CD4-positive, alpha-beta T cell treated with Interleukin-4 for 1 hour (primary cell): ENCODE measurements at regions not wholly inside any gene's neighbourhood (a gene's known extent, or its start where the extent isn't known, plus 50 kb on each side); places are given as distances from the start of the nearest gene placed in this dataset.
"Not testable (repeated sequence)": the region's sequence is repeated elsewhere in the genome, so short reads cannot be mapped to it uniquely, and the experiment has no call there.

Experiments
- DNase-seq, 2 donors: peaks; one replicate each; pipeline ENCODE4 v3.0.0-alpha.2; 2020 to 2022

DNA sequence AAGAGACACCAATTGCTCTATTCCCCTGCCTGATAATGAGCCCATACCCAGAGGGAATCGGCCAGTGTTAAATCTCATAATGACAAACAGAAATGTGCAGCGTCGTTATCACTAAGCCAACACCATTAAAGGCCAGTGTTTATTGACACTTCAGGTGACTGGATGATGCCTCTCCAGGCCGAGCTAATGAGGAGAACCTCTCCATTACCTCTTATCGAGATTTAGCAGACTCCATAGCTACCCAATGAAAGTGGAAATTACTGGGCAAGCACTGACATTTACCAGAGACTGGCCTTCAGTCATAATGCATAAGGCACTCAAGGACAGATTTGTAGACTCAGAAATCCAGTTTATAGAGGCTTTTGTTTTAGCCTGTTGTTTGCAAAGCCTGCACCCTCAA lies 669.5 kb downstream of the MAFB start:
- no peak for DNase-seq

DNA sequence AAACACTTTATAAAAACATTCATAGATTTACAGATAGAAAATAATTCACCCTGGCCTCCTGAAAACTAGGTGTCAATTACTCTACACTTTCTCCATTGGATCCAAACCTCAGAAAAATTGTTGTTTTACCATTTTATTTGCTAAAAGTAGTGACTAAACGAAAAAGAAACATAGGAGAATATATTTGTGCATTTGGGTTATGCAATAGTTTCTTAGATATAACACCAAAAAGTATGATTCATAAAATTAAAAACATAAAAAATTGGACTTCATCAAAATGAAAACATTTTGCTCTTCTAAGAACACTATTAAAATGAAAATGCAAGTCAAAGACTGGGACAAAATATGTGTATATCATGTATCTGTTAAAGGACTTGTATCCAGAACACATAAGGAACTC lies 671.3 kb downstream of the MAFB start:
- DNase-seq: no peak

DNA sequence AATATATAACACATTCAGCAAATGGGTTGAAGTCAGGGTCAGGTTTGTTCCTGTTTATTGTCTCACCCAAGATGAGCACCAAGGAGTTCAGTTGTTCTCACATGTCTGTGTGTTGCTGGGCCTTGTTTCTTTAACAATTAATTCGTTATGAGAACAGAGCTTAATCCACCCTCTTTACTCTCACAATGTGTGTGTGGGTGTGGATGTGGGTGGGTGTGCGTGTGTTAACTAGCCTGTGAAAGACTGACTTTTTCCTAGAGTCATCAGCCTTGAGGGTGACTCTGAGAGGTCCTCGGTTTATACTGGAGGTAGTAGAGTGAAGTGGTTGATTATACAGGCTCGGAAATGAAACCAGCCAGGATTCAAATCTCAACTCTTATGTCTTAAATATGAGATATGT lies 672.1 kb downstream of the MAFB start:
- DNase-seq: no peak

DNA sequence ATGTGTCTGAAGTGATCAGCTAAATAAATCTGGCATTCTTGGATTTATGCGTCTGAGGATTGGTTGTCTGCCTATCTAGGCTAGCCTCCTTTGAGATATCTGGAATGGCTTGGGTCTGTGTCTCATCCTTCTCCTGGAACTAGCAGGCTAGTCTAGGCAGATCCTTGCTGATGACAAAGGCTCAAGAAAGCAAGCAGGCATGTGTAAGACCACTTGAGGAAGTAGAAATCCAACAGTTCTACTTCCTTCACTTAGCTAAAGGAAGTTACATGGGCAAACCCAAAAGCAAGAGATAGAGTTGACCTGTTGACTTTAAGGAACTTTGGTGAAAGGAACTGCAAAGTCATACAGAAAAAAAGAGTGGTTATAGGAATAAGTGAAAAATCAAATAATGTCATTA lies 672.6 kb downstream of the MAFB start:
- DNase-seq: no peak

DNA sequence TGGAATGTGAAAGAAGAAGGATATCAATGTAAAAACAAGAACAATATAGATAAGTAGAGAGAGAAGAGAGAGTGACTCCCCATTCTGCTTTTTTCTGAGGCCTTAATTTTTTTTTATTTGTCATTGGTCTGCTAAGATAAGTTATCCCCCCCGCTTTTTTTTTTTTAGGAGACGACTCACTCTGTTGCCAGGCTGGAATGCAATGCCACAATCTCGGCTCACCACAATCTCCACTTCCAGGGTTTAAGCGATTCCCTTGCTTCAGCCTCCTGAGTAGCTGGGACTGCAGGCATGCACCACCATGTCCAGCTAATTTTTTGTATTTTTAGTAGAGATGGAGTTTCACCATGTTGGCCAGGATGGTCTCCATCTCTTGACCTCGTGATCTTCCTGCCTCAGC lies 677.0 kb downstream of the MAFB start:
- DNase-seq: not testable (repeated sequence)

DNA sequence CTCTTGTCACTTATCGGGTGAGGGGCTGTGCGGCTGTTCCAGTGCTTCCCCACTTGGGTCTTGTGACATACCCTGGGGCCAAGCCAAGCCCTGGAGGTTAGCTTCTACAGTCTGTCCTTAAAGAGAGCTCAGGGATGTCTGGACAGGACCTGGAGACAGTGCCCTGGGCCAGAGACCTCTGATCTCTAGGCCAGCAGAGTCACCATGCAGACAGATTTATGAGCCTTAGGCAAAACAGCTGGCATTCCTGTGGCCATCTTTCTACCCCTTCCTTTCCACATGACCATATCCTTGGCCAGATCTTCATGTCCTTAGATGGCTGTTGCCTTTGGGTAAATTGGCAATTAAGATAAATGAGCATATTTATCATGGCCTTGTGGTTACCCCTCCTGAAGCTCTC lies 678.6 kb downstream of the MAFB start:
- no peak for DNase-seq

DNA sequence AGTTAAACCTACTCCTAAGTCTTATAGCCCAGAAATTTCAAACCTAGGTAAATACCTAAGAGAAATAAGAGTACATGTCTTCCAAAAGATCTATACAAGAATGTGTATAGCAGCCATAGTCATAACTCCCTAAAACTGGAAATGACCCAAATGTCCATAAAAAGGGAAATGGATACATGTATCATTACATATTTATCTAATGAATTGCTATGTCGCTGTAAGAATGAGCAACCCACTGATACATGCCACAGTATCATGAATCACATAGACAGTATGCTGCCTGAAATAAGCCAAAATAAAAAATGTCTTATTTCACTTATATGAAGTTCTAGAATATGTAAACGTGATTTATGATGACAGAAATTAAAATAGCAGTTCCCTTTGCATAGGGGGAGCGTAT lies 679.5 kb downstream of the MAFB start:
- DNase-seq: no peak

DNA sequence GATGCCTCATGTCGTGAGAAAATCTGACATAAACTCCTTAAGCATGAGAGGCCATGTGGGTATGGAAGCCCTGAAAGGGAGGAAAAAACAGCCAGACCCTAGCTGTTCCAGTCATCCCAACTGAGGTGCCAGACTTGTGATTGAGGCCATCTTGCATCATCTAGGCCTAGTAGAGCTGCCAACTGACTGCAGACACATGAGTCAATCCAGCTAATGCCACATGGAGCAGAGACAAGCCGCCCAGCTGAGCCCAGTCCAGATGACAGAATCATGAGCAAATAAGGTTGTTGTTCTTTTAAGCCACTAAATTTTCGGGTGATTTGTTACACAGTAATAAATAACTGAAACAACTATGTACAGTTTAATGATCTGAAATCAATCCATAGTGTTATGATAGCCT lies 680.9 kb downstream of the MAFB start:
- DNase-seq: no peak

DNA sequence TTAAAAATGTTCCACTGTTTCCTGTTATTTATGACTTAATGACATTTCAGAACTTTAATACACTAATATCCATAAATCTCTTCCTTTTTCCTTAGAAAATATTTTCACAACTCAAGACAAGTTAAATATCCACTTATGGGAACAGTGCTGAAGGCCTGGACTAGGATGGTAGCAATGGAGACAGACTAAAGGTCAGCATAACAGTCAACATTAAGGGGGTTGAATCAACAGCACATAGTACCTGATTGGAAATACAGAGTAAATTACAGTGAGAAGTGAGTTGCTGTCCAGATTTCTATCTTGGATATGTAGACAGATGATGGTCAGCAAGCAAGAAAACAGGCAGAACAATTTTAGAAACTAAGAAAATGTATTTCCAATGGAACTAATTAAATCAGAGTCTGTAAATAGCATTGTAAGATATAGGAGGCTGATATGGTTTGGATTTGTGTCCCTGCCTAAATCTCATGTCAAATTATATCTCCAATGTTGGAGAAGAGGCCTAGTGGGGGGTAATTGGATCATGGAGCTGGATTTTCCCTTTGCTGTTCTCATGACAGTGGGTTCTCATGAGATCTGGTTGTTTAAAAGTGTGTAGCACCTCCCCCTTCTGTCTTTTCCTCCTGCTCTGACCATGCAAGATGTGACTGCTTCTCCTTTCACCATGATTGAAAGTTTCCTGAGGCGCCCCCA lies 682.7 kb downstream of the MAFB start:
- no peak for DNase-seq

DNA sequence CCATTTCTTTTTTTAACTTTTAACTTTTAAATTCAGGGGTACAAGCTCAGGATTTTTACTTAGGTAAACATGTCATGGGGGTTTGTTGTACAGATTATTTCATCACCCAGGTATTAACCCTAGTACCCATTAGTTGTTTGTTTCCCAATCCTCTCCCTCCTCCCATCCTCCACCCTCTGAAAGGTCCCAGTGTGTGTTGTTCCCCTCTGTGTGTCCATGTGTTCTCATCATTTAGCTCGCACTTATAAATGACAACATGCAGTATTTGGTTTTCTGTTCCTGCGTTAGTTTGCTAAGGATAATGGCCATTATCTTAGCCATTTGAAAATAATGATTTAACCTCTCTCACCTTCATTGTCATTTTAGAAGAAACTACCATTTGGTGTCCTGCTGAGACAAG lies 684.9 kb downstream of the MAFB start:
- not testable (repeated sequence) for DNase-seq

DNA sequence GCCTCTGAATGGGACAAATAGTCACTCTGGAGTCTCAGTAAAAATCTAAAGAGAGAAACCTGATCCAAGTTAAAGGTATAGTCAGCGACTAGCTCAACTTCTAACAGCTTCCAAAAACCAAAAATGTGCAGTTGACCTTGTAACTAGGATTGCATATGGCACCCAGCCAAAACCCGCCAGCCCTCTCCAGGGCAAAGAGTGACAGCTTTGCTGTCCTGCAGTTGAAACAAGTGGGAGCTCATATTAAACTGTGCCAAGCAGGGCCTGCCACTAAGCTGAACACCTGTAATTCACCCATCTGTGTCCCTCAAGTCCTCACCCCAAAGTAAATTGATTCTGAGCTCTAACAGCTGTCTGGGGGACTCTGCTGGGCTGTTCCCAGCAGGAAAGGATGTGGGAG lies 695.3 kb downstream of the MAFB start:
- DNase-seq: no peak

DNA sequence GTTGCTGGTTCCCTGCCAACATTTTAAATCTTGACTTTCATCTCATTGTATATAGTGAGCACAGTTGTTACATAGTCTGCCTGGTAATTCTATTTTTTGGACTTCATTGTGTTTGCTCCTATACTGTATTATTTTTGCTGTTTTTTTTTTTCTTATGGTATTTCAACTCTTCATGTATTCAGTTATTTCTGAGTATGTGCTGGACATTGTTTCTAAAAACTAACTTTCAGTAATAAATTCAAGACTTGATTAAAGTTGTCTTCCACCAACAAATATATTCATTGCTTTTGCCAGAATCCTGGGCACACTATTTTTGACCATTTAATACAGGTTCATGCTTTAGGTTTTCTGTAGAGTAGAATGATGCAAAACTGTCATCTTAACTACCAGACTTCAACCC lies 698.3 kb downstream of the MAFB start:
- no peak for DNase-seq

DNA sequence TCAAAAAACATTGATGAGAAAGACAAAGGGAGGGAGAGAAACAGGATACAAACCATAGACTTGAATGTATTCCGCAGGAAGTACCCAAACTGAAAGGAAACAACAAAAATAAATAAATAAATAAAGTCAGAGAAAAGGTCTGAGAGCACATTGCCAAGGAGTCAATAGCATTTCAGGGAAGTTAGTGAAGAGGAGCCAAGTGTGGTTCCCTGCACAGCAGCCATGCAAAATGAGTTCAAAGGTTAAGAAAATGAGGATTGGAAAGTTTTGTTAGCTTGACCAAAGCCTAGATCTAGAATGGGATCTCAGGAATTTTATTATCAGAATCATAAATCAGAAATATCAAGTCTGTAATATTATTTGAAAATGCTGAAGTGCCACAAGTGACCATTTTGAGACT lies 700.0 kb downstream of the MAFB start:
- DNase-seq: no peak

DNA sequence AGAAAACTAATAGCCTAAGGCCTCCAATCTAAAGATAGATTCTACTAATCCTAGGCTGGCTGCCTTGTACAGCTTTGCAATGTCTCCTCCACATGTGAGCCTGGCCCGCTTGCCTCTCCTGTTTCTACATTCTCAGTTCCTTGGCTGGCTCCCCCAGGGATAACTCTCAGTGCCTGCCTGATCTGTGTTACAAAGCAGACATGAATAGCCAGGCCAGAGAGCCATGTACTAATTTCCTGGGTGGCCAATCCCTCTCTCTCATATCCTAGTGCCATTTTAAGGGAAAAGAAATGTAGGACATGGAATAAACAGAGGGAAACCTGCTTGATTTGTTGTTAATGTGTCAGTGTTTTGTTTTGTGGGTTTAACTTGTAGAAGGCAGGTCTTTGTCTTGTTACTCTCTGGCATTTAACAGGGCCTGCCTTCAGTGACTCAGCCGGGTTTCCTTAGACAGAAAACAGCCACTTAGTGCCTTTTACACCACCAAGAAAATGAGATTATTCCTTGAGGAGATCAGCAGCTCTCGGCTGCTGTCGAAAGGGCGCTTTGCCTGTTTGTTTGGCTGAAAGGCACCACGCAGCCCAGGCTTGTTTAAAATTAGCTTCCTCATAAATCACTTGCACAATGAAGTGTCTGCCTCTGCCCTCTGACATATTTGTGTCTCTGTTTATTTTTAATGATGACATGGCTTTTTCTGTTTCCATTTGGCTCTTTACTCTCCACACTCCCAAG lies 702.7 kb downstream of the MAFB start:
- DNase-seq: no peak

DNA sequence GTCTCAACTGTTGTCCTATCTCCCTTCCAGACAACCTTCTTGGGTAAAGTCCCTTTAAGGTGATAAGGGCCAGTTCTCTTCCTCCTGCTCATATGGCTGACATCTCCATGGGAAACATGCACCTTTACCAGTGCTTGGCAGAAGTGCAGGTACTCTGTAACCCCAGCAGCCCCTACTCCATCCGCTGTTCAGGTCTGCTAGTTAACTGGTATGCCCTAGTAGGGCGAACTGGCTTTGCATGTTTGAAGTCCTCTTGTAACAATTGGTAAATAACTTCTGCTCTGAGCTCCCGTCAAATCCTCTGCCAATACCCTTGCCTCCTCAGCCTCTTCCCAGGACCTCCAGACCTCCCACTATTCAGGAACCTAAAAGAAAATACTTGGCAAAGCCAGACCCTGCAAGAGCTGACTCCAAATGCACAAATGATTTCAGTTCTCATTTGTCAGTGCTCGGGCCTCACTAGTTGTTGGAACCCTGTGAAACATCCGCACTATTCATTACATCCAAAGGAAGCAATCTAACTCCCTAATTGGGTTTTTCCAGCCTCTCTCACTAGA lies 703.7 kb downstream of the MAFB start:
- no peak for DNase-seq

DNA sequence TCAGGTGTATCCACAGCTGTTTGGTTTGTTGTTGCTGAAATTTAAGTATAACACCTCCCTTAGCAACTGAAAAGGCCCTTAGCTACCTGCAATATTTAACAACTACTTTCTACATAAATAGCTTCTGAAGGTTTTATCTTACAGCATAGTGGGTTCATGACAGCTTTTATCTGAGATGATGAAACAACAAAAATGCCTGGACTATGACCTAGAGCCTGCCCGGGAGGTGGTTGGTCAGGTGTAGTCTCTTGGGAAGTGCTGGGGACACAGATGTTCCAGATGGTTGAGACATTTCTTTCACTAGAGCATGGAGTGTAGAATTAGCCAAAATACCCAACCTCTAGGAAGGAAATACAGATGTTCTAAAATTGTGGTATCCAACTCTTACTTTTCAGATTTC lies 705.4 kb downstream of the MAFB start:
- no peak for DNase-seq

DNA sequence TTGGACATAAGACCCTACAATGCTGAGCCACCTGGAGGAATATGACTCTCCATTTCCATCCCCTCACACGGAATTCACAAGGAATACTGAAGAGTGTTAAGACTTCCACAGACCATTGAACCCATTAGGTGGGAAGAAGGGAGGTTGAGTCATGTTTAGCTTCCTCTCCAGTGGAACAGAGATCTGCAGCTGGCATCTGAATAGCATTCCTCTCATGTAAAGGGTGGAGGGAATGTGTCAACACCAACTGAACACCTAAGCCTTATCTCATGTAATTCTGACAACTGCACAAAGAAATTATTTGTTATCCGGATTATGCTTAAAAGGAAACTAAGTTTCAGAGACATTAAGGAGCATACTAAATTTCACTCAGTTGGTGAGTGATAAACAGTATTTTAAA lies 705.9 kb downstream of the MAFB start:
- DNase-seq: no peak

DNA sequence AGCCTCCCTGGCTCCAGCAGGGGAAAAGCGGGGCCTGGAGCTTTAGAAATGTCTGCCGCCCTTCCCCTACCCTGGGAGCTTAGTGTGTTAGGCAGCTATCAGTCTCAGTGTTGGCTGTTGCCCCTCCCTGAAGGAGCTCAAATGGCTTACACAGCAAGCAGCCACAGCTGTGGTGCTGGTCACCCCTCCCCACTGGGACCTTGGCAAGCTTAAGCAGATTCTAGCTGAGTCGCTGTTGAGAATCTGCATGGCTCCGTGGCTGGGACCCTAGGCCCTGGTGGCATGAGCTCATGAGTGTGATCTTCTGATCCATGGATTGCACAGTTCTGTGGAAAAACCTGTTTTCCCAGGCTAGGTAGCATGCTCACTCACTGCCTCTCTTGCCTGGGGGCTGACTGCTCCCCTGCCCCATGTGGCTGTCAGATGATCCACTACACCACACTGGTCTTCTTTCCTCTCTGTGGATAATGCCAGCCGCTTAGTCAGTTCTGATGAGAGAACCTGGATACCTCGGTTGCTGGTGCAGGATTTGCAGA lies 714.0 kb downstream of the MAFB start:
- no peak for DNase-seq

DNA sequence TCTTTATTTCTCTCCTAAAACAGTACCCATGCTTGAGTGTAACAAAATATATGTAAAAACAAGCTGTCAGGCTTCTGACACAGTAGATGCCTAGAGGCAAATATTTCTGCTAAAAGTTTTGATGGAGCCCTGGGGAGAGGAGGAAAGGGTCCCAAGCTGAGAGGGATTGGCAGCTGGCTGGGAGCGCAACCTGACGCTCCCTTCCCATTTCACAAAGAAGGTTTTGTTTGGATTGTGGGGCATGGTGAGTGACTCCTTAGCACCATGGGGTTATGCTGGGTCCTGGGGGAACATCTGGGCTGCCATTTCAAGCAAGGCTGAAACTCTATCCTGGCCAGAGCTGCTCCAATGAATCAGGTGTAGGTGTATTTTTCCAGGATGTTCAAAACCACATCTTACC lies 720.5 kb downstream of the MAFB start:
- no peak for DNase-seq

DNA sequence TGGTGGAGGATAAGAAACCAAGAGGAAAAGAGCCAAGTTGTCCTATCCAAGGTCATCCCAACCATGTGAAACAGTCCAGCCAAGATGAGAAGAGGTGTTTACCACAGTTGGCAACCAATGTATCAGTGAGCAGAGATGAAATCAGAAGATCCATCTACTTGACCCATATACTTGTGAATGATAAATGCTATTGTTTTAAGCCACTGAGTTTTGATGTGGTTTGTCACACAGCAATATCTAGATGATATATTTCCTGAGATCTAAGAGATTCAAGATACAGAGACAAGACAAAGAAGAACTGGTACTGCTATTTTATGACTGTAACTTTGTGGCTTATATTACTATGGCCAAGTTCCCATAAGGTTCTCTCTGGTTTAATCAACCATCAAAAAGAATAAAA lies 721.2 kb downstream of the MAFB start:
- DNase-seq: no peak

DNA sequence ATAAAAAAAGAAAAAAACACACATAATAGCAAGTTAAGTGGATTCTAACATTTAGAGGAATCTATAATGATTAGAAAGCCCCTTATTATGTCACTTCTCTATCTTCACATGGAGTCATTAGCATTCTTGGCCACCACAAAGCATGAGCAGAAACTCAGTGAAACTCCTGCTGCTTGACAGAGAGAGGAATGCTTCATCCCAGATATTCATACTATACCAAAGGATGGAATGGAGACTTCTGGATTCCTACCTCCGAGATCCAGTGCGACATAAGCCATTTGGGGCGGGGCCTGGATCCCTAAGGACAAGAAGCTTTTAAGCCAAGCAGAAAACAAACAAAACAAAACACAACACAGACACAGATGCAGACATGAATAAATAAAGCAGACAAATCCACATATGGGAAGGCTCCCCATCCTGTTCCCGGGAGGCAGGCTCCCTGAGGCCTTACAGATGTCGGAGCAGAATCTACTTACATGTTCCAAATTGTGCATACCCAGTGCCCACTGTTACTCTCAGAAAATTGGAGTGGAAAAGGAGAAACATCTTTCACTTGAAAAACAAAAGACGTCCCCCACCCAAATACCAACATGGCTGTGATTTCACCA lies 727.3 kb downstream of the MAFB start:
- no peak for DNase-seq

DNA sequence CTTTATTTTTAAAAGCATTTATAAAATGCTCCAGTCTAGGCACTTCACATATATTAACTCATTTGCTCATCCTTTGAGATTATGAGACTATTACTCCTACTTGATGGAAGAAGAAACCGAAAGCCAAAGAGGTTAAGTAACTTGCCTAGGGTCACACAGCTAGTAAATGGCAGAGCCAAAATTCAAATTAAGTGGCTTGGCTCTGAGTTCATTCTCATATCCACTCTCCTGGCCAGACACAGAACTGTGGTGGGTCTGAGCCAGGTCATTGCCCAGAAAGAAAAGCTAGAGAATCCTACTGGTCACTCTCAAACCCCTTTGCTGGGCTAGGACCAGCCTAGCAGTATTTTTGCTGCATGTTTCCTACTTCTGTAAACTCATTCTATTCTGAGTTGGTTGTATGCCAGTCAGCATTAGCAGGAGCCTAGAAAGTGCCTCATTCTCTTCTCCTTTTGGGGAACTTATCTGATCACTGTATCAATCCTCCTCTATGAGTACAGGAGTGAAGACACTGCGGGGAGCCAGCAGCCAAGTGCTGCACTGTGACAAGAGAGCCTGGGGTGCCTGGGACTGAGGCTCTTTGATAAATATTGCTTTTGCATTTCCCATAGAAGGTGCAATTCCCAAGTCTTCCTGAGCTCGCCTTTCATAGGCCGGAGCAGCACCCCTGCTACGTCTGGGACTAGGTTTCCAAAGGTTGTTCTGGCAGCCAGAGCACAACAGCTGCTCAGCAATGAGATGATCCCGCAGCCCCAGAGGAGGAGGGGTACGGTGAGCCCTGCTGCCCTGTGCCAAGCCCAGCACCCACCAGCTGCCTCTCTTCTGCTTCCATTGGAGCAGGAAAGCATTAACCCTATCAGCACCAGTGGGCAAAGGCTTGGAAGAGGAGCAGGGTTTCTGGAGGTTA lies 728.3 kb downstream of the MAFB start:
- no peak for DNase-seq

DNA sequence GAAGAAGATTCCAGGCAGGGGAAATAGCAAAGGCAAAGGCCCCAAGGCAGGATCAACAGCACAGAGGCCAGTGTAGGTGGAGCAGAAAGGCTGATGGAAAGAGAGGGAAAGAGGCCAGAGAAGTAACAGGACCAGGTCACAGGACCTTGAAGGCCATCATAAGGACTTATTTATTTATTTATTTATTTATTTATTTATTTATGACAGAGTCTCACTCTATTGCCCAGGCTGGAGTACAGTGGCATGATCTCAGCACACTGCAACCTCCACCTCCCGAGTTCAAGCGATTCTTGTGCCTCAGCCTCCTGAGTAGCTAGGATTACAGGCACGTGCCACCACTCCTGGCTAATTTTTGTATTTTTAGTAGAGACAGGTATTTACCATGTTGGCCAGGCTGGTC lies 731.1 kb downstream of the MAFB start:
- DNase-seq: not testable (repeated sequence)
